Sigmoid colon (tissue), 6 donors: ENCODE measurements at regions not wholly inside any gene's neighbourhood (a gene's known extent, or its start where the extent isn't known, plus 50 kb on each side); places are given as distances from the start of the nearest gene placed in this dataset.
A peak's percentile ranks its signal among the peaks of the same experiment; 100 is the strongest.

Experiments used
- DNase-seq: peaks from one replicate; pipeline ENCODE4 v3.0.0-alpha.2; 2019
- H3K27ac ChIP-seq, 4 donors: fragments of 200-600 bp; sonication (generic); one replicate each; pipeline ENCODE4 v1.5.1; 2016 to 2019; ENCODE audit warnings: mild to moderate bottlenecking in 1 of 4
- H3K27me3 ChIP-seq, 3 donors: fragments of 200-600 bp; sonication (generic); one replicate each; pipeline ENCODE4 v1.5.1; 2019; ENCODE audit warnings: mild to moderate bottlenecking in 1 of 3
- H3K36me3 ChIP-seq, 4 donors: fragments of 200-600 bp; sonication (generic); one replicate each; pipeline ENCODE4 v1.5.1; 2016 to 2019
- H3K4me1 ChIP-seq, 4 donors: fragments of 200-600 bp; sonication (generic); one replicate each; pipeline ENCODE4 v1.5.1; 2017 to 2019
- H3K4me3 ChIP-seq, 4 donors: fragments of 200-600 bp; sonication (generic); one replicate each; pipeline ENCODE4 v1.5.1; 2017 to 2019; ENCODE audit warnings: mild to moderate bottlenecking in 2 of 4, moderate library complexity in 1 of 4
- H3K9me3 ChIP-seq, 4 donors: fragments of 200-600 bp in 3 of 4; sonication (generic) in 3 of 4; one replicate each; pipeline versions ENCODE4 v1.5.1 to v1.6.1; 2013 to 2019
- CTCF ChIP-seq, 4 experiments: fragments of 450-650 bp in 3 of 4; fragments of 200-600 bp in 1 of 4; IDR thresholded peaks; one replicate each; pipeline ENCODE4 v1.5.1; 2016 to 2019; ENCODE audit warnings: antibody characterized with exemption in 4 of 4, mild to moderate bottlenecking in 3 of 4, moderate library complexity in 2 of 4
- EP300 ChIP-seq, 4 donors: sonication (generic); formaldehyde crosslinking; IDR thresholded peaks; one replicate each; pipeline ENCODE4 v1.6.1; 2017; ENCODE audit warnings: antibody characterized with exemption in 4 of 4
- POLR2A ChIP-seq, 2 donors: fragments of 450-650 bp; IDR thresholded peaks; one replicate each; pipeline ENCODE4 v1.6.1; 2016; ENCODE audit warnings: antibody characterized with exemption in 2 of 2, mild to moderate bottlenecking in 2 of 2, moderate library complexity in 2 of 2
- POLR2AphosphoS5 ChIP-seq, 4 donors: sonication (generic); formaldehyde crosslinking; IDR thresholded peaks; one replicate each; pipeline ENCODE4 v1.6.1; 2017; ENCODE audit warnings: antibody characterized with exemption in 4 of 4
- WGBS, 2 donors: extraction: QIAGEN DNeasy Blood & Tissue Kit; methylation state at CpG; one replicate each; pipeline ENCODE4 v1.1.7; 2013; 5-methylcytosine and 5-hydroxymethylcytosine counted together
- intact Hi-C: fragments of 100-400 bp; cut with DNase I; formaldehyde crosslinking; loops from one replicate; pipeline ENCODE4 v1.15.1; 2023
- donor health status: healthy with polysubstance abuse.
- donor health status: healthy.

- DNase-seq = peak; percentile 65
- peak overlapping the region in 1 of 4 donors; percentile 8 for H3K4me3 ChIP-seq
- 89 to 94% methylated on average over 7 of the region's 7 CpGs for WGBS, 2 donors
- H3K27ac ChIP-seq = peak overlapping the region; percentile 50 to 70 (median 64)
- intact Hi-C loops = loop anchor here (5.0 kb wide), 1 partner anchor 48 kb away; no protein-coding TSS in a partner anchor
- no peaks in the 10 kb centered on the region for H3K9me3 ChIP-seq
- no peaks in the 10 kb centered on the region for H3K36me3 ChIP-seq
- peaks cover 0 to 35% (median 24%) of the 10 kb centered on the region in 4 donors for H3K4me1 ChIP-seq
- no peaks in the 10 kb centered on the region for H3K27me3 ChIP-seq
- TF ChIP-seq POLR2AphosphoS5 (IDR thresholded peaks at IDR 0.05) = peak in 2 of 4 donors; percentile 14 to 31
- no peak for TF ChIP-seq CTCF (IDR thresholded peaks at IDR 0.05)
Observed at GRCh38 chr7:121485467-121486243, 89.5 kb upstream of the FAM3C start.

- DNase-seq = no peak
- WGBS, 2 donors = 59 to 80% methylated on average over 2 of the region's 2 CpGs
- peak overlapping the region in 2 of 4 donors; percentile 67 to 70 for H3K27ac ChIP-seq
- intact Hi-C loops = loop anchor here (5.0 kb wide), 1 partner anchor 38 kb away; no protein-coding TSS in a partner anchor
- peaks cover 0 to 48% (median 36%) of the 10 kb centered on the region in 4 donors for H3K4me1 ChIP-seq
- no peaks in the 10 kb centered on the region for H3K27me3 ChIP-seq
- H3K36me3 ChIP-seq = no peaks in the 10 kb centered on the region
- TF ChIP-seq POLR2AphosphoS5 (IDR thresholded peaks at IDR 0.05) = no peak
- no peak for TF ChIP-seq EP300 (IDR thresholded peaks at IDR 0.05)
- no peak for TF ChIP-seq POLR2A (IDR thresholded peaks at IDR 0.05)
- no peak for TF ChIP-seq CTCF (IDR thresholded peaks at IDR 0.05)
- H3K4me3 ChIP-seq = no peak overlapping the region
- H3K9me3 ChIP-seq = no peaks in the 10 kb centered on the region
Observed at GRCh38 chr7:121484089-121484763, 88.1 kb upstream of the FAM3C start.

DNA sequence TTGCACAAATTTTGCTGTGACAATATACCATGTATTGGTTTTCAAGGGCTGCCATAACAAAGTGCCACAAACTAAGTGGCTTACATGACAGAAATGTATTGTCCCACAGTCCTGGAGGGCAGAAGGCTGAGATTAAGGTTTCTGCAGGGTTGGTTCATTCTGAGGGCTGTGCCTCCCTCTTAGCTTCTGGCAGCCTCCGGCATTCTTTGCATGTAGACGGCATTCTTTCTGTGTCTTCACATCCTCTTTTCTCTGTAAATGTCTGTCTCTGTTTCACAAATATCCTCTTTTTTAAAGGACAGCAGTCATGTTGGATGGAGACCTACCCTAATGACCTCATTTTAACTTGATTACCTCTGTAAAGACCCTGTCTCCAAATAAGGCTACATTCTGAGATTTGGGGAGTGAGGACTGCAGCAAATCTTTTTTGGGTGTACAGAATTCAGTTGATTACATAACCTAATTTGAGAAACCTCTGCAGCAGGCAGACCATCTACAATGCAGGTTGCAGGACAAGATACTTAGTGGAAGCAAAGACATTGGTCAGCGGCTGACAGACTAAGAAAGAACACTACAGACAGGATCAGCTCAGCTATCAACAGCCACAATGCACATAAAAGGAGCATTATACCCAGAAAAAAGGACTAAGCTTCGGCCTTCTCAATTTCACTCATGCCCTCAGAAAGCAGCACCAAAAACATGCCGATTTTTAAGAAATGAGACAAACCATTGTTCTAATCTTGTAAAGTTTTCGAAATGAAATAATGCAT is 84.6 kb upstream of the FAM3C start:
- H3K9me3 ChIP-seq = no peaks in the 10 kb centered on the region
- no peak for DNase-seq
- TF ChIP-seq CTCF (IDR thresholded peaks at IDR 0.05) = no peak
- no peak for TF ChIP-seq EP300 (IDR thresholded peaks at IDR 0.05)
- TF ChIP-seq POLR2AphosphoS5 (IDR thresholded peaks at IDR 0.05) = no peak
- TF ChIP-seq POLR2A (IDR thresholded peaks at IDR 0.05) = no peak
- intact Hi-C loops = loop anchor here (5.0 kb wide), 1 partner anchor 42 kb away; no protein-coding TSS in a partner anchor
- WGBS, 2 donors = 76 to 79% methylated on average over 6 of the region's 6 CpGs
- peak overlapping the region in 2 of 4 donors; percentile 10 to 35 for H3K27ac ChIP-seq
- H3K4me1 ChIP-seq = peaks cover 0 to 34% (median 23%) of the 10 kb centered on the region in 4 donors
- no peaks in the 10 kb centered on the region for H3K27me3 ChIP-seq
- H3K36me3 ChIP-seq = no peaks in the 10 kb centered on the region
- H3K4me3 ChIP-seq = no peak overlapping the region

- Histone ChIP-seq H3K9me3 (no peaks in the 10 kb centered on the region), H3K36me3 (no peaks in the 10 kb centered on the region), H3K4me1 (peaks cover 0 to 28% (median 16%) of the 10 kb centered on the region in 4 donors), H3K27ac (peak overlapping the region in 2 of 4 donors; percentile 10 to 35), H3K4me3 (no peak overlapping the region), H3K27me3 (no peaks in the 10 kb centered on the region)
- WGBS, 2 donors = 35 to 36% methylated on average over 2 of the region's 2 CpGs
- TF ChIP-seq CTCF (IDR thresholded peaks at IDR 0.05) (no peak), POLR2AphosphoS5 (IDR thresholded peaks at IDR 0.05) (no peak), EP300 (IDR thresholded peaks at IDR 0.05) (no peak), POLR2A (IDR thresholded peaks at IDR 0.05) (no peak)
- no peak for DNase-seq
- intact Hi-C loops = loop anchor here (5.0 kb wide), 1 partner anchor 42 kb away; no protein-coding TSS in a partner anchor
Observed at GRCh38 chr7:121480058-121480457, 84.0 kb upstream of the FAM3C start.
